ENCODE measurements at regions not wholly inside any gene's neighbourhood (a gene's known extent, or its start where the extent isn't known, plus 50 kb on each side); places are given as distances from the start of the nearest gene placed in this dataset.

- no peak for ATAC-seq
- no peaks in the 10 kb centered on the region for H3K27me3 ChIP-seq
- 84 to 86% (median 85%) methylated on average over 1 of the region's 1 CpG for WGBS, 4 donors
- H3K4me1 ChIP-seq, result no peaks in the 10 kb centered on the region
- intact Hi-C loops (cut with DNase I), result no loop called here
- no peak overlapping the region for H3K4me3 ChIP-seq
- H3K9me3 ChIP-seq, result no peaks in the 10 kb centered on the region
- no peak for DNase-seq
- no peak overlapping the region for H3K27ac ChIP-seq
- TF ChIP-seq POLR2A (IDR thresholded peaks at IDR 0.05) (no peak), CTCF (IDR thresholded peaks at IDR 0.05) (no peak)
- H3K36me3 ChIP-seq, result no peaks in the 10 kb centered on the region
Observed at GRCh38 chr4:19806865-19807264, 444.8 kb upstream of the SLIT2 start.

- no peaks in the 10 kb centered on the region for H3K36me3 ChIP-seq
- no peak overlapping the region for H3K4me3 ChIP-seq
- intact Hi-C loops (cut with DNase I), result no loop called here
- no peak for ATAC-seq
- TF ChIP-seq POLR2A (IDR thresholded peaks at IDR 0.05) (no peak), CTCF (IDR thresholded peaks at IDR 0.05) (no peak)
- 87 to 91% (median 90%) methylated on average over 2 of the region's 2 CpGs for WGBS, 4 donors
- no peaks in the 10 kb centered on the region for H3K9me3 ChIP-seq
- no peak for DNase-seq
- H3K27me3 ChIP-seq, result no peaks in the 10 kb centered on the region
- H3K27ac ChIP-seq, result no peak overlapping the region
- H3K4me1 ChIP-seq, result no peaks in the 10 kb centered on the region
Observed at GRCh38 chr4:19803406-19803805, 448.3 kb upstream of the SLIT2 start.

GRCh38 chr4:19793831-19794230 lies 457.9 kb upstream of the SLIT2 start:
- no peak overlapping the region for H3K27ac ChIP-seq
- intact Hi-C loops (cut with DNase I), result no loop called here
- TF ChIP-seq POLR2A (IDR thresholded peaks at IDR 0.05) (no peak), CTCF (IDR thresholded peaks at IDR 0.05) (no peak)

GRCh38 chr4:19791422-19792123 lies 460.1 kb upstream of the SLIT2 start:
- 58 to 67% (median 66%) methylated on average over 5 of the region's 5 CpGs for WGBS, 4 donors
- DNase-seq (no peak), ATAC-seq (no peak)
- intact Hi-C loops (cut with DNase I), result no loop called here
- Histone ChIP-seq H3K27ac (no peak overlapping the region), H3K4me3 (no peak overlapping the region), H3K36me3 (no peaks in the 10 kb centered on the region), H3K4me1 (no peaks in the 10 kb centered on the region), H3K9me3 (no peaks in the 10 kb centered on the region), H3K27me3 (no peaks in the 10 kb centered on the region)
- TF ChIP-seq POLR2A (IDR thresholded peaks at IDR 0.05) (no peak), CTCF (IDR thresholded peaks at IDR 0.05) (no peak)

More at GRCh38 chr4:19793831-19794230, 457.9 kb upstream of the SLIT2 start:
- Histone ChIP-seq H3K4me3 (no peak overlapping the region), H3K9me3 (no peaks in the 10 kb centered on the region), H3K27me3 (no peaks in the 10 kb centered on the region), H3K4me1 (no peaks in the 10 kb centered on the region), H3K36me3 (no peaks in the 10 kb centered on the region)
- ATAC-seq, result no peak
- DNase-seq, result no peak

All from heart left ventricle (tissue), 16 donors.